ENCODE measurements at regions not wholly inside any gene's neighbourhood (a gene's known extent, or its start where the extent isn't known, plus 50 kb on each side); places are given as distances from the start of the nearest gene placed in this dataset.

- TF ChIP-seq POLR2A (IDR thresholded peaks at IDR 0.05; ENCODE audit: low read depth, low read length) (no peak), TAF1 (IDR thresholded peaks at IDR 0.05; ENCODE audit: low read depth, low read length) (no peak), POU2F2 (IDR thresholded peaks at IDR 0.05; ENCODE audit: low read depth, low read length) (no peak), POLR2AphosphoS5 (IDR thresholded peaks at IDR 0.05; ENCODE audit: low read depth, low read length) (no peak), SPI1 (IDR thresholded peaks at IDR 0.05; ENCODE audit: low read depth, low read length) (no peak), PAX5 (IDR thresholded peaks at IDR 0.05; ENCODE audit: insufficient read depth, low read length, severe bottlenecking) (no peak)
These were observed 113.1 kb downstream of the QDPR start for GRCh38 chr4:17398805-17399204.
